ENCODE measurements at regions not wholly inside any gene's neighbourhood (a gene's known extent, or its start where the extent isn't known, plus 50 kb on each side); places are given as distances from the start of the nearest gene placed in this dataset.

DNA sequence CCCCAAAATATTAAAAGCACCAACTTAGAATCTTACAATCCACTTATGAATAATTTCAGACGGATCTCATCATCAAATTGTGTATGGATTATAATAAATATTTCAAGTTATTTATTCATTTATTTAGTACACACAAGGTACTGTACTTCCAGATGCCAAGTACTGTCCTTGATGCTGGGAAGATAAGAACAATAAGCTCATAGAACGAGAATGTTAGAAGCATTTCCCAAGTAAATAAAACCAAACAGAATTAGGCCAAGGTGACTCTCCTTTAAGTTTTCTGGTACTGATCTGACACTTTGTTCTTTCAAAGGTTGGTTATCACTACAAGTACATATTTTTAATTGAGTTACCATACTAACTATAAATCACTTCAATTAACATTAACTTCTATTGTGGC is 416.1 kb upstream of the ETAA1 start:
- no peak for DNase-seq
- no peak for ATAC-seq (ENCODE audit: poor library complexity)
- intact Hi-C loops (cut with DNase I), result no loop called here

DNA sequence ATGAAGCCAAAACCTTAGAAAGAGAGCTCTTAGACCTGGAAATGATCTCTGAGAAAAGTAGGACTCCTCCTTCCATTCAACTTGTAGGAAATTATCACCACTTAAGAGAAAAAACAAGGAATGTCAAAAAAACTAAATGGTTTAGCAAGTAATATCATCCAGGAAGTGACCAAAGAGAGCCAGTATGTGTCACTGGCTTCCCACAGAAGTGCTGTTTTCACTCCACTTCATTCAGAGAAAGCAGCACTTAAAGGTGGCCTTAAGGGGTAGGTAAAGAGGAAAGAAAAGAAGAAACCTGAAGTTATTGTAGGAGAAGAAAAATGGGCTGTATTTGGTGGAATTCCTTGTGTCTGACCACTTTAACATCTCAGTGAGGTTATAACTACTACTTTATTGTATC is 414.4 kb upstream of the ETAA1 start:
- intact Hi-C loops (cut with DNase I), result no loop called here
- no peak for ATAC-seq (ENCODE audit: poor library complexity)
- no peak for DNase-seq

DNA sequence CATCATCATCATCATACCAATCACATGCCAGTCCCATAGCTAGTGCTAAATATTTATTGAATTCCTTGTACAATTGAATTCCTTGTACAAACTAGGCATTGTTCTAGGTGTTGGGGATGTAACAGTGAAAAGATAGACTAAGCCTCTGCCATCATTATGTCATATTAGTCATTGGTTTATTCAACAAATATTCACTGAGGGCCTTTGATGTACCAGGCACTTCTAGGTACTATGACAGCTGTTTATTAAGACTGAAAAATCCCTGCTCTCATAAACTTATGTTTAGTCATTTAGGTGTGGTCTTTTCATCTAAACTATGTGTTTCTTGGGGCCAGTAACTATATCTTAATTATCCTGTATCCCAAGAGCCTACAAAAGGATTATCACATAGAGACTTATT is 412.3 kb upstream of the ETAA1 start:
- intact Hi-C loops (cut with DNase I), result no loop called here
- ATAC-seq (ENCODE audit: poor library complexity), result no peak
- DNase-seq, result no peak

DNA sequence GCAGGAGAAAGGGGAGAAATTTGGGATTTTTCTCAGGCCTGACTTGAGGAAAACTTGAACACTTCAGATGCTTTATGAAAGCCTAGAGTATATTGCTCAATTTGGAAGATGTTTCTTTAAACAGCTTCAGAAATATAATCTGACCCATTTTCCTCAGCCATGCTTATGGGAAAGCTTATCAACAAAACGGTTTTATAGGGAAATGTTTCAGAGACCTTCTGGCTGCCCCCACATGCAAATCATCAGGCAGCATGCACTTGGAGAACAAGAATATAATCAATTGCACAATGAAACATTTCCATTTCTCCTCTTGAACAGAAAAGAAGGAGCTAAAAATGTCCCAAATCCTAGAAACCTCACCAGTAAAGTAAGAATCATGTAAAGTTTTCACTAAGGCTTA is 411.2 kb upstream of the ETAA1 start:
- DNase-seq (no peak), ATAC-seq (ENCODE audit: poor library complexity) (no peak)
- intact Hi-C loops (cut with DNase I), result no loop called here

DNA sequence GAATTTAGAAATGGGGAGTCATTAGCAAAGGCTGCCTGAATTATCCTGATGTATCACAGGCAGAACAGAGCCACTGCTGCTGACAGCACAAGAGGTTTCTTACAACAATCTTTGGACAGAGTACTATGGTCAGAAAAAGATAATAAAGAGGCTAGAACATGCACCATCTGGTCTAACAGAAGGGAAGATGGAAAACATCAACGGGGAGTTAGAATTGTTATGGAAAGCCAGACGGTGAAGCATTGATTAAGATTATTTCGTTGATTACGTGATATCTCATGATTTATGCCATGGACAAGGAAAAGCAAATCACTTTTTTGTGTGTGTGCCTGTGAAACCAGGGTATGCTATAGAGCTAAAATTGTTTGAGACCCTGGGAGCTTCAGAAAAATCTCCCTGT is 409.4 kb upstream of the ETAA1 start:
- intact Hi-C loops (cut with DNase I), result no loop called here
- ATAC-seq (ENCODE audit: poor library complexity) (no peak), DNase-seq (no peak)

DNA sequence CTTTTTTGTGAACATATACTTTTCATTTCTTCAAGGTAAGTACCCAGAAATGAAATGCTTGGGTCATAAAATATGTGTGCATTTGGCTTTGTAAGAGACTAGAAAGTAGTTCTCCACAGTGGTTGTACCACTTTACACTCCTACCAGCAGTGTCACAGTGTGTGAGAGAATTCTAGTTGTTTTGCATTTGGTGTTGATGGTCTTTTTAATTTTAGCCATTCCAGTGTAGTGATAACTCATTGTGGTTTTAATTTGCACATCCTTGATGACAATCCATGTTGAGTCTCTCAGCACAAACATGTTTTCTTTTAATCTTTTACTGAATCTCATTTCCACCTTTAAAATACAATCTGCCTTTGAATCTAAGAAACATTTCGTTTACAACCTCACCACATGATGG is 402.5 kb upstream of the ETAA1 start:
- ATAC-seq (ENCODE audit: poor library complexity), result no peak
- no peak for DNase-seq
- intact Hi-C loops (cut with DNase I), result no loop called here

DNA sequence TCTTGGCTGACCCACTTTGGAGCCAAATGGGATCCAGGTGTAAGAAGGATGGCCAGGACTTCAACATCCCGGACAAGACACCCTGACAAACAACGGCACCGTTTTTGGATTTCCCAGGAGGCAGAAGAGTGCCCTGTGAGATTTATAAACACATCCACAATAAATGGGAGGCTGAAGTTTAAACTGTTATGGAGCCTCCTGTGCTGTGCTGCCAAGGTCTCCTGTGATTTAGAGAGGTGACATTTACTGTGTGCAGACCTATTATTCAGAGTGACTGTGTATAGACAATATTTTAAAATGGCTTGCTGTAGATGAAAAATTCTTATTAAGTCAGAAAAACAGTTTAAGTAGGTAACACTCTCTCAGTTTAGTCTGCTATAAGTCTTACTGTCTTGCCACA is 401.5 kb upstream of the ETAA1 start:
- no peak for ATAC-seq (ENCODE audit: poor library complexity)
- DNase-seq, result no peak
- intact Hi-C loops (cut with DNase I), result no loop called here

DNA sequence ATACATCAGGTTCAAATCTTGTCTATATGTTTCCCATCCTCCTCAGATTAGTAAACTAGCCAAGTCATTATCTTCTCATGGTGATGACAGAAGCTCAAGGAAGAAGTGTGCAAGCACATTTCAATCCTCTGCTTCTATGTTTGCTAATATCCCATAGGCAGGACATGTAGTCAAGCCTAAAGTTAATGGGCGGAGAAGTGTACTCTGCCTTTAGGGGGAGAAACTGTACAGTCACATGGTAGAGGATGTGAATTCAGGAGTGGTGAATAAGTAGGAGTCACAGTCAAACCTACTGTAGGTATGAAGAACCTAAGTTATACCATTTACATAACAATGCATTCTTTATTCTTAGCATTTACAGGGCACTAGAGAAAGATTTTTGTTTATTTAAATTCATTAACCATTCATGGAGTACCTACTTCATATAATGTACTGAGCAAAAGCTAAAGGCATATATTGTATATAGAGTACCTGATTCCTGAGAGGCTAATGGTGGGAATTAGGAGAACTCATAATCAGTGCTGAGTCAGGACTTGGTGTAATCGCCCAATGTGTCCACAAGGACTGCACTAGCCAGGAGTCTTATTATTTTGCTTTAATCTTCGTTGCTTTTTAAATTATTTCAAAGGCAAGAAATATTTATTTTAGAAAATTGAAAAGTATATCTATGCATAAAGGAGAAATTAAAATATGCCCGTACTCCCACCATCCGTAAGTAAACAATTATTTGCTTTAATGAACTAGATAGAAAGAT is 394.3 kb upstream of the ETAA1 start:
- no peak for ATAC-seq (ENCODE audit: poor library complexity)
- no peak for DNase-seq
- intact Hi-C loops (cut with DNase I), result no loop called here

DNA sequence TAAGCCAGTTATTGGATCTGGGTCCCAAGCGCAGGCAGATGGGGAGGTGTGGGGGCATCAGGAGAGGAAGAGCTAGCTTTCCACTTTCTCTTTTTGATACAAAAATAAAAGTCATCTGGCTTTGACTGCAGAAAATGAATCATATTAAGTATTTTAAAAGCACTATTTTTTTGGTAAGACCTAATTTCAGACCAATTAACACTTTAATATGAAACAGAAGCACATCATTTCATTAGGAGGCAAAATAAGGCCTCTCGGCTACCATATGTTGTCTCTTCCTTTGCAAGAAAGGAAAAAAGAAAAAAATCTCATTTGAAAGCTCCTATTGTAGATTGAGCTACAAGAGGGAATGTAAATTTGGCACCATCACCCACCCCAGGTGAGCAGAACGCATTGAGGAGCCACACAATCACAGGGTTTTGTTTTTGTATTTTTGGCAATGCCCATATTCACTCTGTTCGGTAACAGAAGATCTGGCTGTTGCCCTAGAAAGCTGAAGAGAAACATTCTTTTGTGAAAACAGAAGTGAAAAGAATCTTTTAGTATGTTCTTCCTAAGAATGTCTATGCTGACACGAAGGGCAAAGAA is 390.7 kb upstream of the ETAA1 start:
- no peak for DNase-seq
- ATAC-seq (ENCODE audit: poor library complexity), result no peak
- intact Hi-C loops (cut with DNase I), result no loop called here

DNA sequence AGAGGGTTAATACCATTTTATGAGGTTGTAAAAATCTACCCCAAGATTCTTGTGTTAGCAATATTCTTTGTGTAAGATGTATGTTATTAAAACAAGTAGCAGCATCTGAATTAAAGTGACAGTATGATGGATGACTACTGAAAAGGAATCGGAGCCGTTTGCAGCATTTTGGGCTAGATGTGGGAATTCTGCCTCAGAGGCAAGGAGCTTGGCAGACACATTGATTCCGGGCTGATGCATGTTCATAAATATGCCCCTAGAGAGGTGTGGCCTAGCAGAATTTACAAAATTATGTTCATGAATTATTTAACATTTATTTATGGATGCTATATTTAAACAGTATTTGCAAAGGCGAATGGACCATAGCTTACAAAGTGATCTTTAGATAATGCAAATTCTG is 389.0 kb upstream of the ETAA1 start:
- ATAC-seq (ENCODE audit: poor library complexity), result no peak
- no peak for DNase-seq

DNA sequence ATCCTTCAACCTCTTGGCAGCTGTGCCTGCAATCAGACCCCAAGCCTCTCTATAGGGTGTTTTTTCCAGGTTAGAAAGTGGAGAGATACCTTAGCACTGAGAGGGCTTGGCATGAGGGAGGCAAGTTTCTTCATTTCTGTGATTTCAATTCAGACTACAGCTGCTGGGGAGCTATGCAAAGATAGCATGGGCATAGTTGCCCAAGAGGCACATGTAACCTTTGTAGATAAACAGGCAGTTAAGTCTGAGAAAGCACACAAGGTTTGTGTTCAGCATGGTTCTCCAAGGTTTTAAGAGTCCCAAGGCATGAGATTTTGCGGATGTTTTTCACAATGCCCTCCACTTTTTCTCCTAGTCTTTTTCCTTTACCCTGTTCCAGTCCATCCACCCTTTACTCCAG is 385.0 kb upstream of the ETAA1 start:
- intact Hi-C loops (cut with DNase I), result no loop called here
- ATAC-seq (ENCODE audit: poor library complexity), result no peak
- no peak for DNase-seq

More for the DNA sequence above, 389.0 kb upstream of the ETAA1 start:
- intact Hi-C loops (cut with DNase I), result no loop called here

DNA sequence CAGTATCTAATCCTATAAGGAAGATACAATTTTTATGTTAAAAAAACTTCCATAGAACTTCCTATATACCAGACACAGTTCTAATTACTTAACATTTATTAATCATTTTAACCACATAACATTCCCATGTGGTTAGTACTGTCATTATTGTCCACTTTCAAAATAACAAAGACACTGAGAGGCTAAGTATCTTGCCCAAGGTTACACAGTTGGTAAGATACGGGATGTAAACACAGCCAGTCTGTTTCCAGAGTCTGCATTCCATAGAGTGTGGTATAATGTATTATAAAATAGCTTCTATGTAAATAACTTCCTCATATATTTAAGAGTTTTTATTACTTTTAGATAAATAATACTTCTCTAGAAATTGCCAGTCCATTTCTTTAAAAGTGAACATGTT is 383.3 kb upstream of the ETAA1 start:
- DNase-seq, result no peak
- ATAC-seq (ENCODE audit: poor library complexity), result no peak
- intact Hi-C loops (cut with DNase I), result no loop called here

DNA sequence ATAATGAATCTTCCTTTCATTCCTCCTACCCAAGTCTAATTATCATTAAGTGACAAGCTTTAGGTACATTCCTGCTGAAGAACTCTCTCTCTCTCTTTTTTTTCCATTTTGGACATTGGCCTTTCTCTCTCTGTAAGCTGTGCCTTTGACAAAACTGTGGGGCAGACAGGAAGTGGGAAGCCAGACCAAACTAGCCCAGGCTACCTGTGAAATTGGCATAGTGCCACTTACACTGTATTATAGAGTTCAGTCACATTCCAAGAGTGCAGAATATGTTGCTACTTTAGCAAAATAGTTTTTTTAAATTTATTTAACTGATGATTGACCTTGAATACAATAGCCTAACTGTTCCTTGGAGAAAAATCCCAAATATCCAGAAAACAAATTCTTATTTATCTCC is 381.5 kb upstream of the ETAA1 start:
- no peak for ATAC-seq (ENCODE audit: poor library complexity)
- intact Hi-C loops (cut with DNase I), result no loop called here

DNA sequence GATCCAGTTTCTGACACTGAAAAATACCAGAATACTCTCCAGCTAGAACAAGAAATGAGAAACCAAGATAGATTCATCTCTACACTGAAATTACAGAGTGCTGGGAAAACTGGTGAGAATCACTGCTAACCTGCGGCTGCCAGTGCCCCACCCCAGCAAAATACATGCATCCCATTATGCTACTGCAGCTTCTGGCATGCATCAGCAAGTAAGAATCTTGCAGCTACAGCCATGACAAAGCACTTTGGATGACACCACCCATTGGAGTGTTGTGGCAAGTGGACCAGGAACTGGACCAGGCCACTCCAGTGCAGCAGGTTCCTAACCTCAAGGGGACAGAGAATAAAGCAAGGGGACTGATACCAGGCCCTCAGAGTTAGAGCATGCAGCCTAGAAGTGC is 378.8 kb upstream of the ETAA1 start:
- ATAC-seq (ENCODE audit: poor library complexity) (no peak), DNase-seq (no peak)
- intact Hi-C loops (cut with DNase I), result no loop called here

More for the DNA sequence above, 381.5 kb upstream of the ETAA1 start:
- DNase-seq, result no peak

DNA sequence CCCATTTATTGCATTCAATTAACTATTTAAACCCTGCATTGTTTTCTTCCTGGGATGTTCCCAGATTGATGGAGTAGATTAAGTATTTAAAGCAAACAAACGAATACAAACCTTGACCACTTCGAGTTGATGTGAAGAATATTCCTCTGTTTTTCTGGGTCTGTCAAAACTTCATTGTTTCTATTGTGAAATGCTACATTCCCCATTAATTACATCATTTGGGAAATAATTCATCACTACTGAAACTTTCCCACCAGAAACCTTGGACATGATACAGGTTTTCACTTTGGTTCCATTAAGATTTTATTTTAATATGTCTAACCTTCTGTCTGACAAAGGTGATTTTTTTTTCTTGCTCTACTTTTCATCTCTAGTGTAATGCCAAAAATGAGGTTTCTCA is 365.1 kb upstream of the ETAA1 start:
- intact Hi-C loops (cut with DNase I), result no loop called here
- DNase-seq (no peak), ATAC-seq (ENCODE audit: poor library complexity) (no peak)

DNA sequence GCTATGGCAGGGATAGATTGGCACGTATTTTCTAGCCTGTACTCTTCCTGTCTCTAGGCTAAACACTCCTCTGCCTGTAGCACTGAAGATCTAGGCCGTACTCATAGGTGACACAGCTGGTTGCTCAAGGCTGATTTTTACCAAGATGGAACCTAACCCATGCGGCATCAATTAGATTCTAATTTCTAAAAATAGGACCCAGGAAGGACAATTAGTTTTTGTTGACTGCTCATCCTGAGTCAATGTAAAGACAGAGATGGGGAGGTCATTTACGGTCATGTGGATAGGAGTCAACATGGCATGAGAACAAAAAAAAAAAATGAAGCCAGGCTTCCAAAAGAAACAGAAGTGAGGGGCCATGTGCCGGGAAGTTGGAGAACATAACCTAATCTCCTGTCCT is 360.7 kb upstream of the ETAA1 start:
- no peak for ATAC-seq (ENCODE audit: poor library complexity)
- intact Hi-C loops (cut with DNase I), result no loop called here
- DNase-seq, result no peak

DNA sequence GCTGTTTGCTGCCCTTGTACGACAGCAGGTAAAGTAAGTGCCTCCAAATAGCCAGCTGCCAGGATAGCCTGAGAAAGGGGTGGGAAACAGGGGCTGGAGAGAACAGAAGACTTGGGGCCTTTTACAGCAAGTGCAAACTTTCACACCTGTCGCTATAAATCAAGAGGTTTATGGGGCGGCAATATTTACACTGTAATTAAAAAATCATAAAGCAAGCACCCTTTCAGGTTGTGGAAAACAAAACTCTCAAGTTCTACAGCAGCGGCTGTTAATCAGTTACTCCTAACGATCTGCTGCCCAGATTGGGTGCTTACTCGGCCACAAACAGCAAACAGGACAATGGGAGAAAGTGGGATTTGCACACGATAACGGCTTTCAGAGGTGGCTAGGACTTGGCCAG is 359.5 kb upstream of the ETAA1 start:
- DNase-seq (no peak), ATAC-seq (ENCODE audit: poor library complexity) (no peak)
- intact Hi-C loops (cut with DNase I), result no loop called here

DNA sequence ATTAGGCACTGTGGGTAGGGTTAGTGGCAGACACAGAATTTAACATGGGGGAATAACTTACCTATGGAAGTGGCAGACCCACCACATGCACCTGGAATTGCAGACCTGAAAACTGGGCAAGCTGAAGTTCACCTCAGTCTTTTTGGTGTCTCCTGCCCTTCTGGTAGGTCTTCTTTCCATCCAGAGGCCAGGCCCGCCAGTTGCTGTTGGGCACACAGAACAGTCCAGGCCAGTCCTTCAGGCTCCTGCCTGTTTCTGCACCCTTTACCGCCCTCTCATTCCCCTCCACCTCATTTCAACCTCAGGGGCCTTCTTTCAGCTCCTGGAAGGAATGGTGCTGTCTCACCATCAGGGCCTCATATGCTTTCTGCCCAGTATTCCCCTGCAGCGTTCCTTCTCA is 358.9 kb upstream of the ETAA1 start:
- intact Hi-C loops (cut with DNase I), result no loop called here
- ATAC-seq (ENCODE audit: poor library complexity) (no peak), DNase-seq (no peak)

DNA sequence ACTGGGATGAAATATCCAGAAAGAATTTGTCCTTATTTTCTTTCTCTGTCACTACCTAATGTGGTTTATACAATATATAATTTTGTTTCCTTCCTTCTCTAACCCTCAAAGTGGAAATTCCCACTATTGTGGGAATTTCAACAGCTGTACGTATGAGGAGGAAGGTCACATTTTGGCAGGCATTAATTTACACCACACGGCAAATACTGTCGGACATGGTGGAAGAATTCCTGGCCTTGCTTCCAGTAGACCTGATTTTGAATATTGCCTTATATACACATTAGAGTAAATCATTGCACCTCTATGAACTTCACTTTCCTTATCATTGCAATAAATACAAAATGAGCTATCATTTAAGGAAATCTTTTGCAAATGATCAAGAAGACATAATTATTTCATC is 358.1 kb upstream of the ETAA1 start:
- no peak for ATAC-seq (ENCODE audit: poor library complexity)
- intact Hi-C loops (cut with DNase I), result no loop called here
- no peak for DNase-seq

DNA sequence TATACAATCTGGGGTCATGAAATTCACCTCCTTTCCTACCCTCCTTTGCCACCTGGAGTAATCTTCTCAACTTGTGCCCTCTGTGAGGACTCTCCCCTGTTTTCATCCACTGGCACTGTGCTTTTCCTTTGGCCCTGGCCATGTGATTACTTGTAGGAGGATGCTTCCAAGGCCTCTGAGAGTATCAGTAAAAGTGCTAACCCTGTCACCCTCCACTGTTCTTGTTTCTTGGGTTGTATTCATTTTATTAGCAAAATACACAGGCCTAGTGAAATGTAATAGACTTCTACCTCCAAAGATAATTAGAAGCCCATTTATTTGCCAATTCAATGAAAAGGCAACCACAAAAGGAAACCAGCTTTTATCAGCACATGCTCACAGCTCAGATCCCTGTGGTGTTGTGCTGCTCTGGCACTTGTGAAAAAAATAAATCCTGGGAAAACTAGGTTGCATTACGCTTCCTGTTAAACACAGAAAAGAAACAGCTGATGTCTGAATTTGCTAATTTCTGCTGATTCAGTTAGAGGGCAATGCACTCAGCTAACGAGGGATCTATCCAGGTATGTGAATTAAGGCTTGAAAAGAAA is 357.5 kb upstream of the ETAA1 start:
- DNase-seq, result no peak
- intact Hi-C loops (cut with DNase I), result no loop called here
- ATAC-seq (ENCODE audit: poor library complexity), result no peak

DNA sequence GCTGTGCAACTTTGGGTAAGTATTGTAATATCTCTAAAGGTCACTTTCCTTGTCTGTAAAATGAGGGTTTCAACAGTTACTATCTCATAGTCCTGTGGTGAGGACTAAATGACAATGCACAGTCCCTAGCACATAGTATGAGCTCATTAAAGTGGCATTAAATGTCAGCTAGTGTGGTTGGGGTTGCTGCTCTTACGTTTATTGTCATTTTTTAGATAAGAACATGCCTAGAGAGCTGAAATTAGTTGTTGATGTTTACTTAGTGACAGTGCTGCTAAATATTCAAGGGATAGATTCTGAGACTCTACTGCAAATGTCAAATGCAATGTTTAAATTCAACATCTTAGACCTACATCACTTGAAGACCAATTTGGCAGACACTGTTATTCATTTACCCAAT is 356.1 kb upstream of the ETAA1 start:
- ATAC-seq (ENCODE audit: poor library complexity), result no peak
- intact Hi-C loops (cut with DNase I), result no loop called here
- DNase-seq, result no peak
